Germinal center (tissue), 1 donor: ENCODE measurements at regions not wholly inside any gene's neighbourhood (a gene's known extent, or its start where the extent isn't known, plus 50 kb on each side); places are given as distances from the start of the nearest gene placed in this dataset.
"Not testable (repeated sequence)": the region's sequence is repeated elsewhere in the genome, so short reads cannot be mapped to it uniquely, and the experiment has no call there.

ENCODE experiments used
- DNase-seq: peaks from one replicate; pipeline ENCODE4 v3.0.0; 2012; ENCODE audit warnings: mixed read lengths, low spot score

- DNase-seq: no peak
Observed at GRCh38 chr6:126976253-126976797, 142.1 kb upstream of the RSPO3 start.

- no peak for DNase-seq
Observed at GRCh38 chr6:126983779-126984178, 134.7 kb upstream of the RSPO3 start.

DNA sequence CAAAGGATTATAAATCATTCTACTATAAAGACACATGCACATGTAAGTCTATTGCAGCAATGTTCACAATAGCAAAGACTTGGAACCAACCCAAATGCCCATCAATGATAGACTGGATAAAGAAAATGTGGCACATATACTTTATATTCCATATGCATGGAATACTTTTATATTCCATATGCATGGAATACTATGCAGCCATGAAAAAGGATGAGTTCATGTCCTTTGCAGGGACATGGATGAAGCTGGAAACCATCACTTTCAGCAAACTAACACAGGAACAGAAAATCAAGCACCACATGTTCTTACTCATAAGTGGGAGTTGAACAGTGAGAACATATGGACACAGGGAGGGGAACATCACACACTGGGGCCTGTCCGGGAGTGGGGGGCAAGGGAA, 130.3 kb upstream of the RSPO3 start:
- DNase-seq: not testable (repeated sequence)

GRCh38 chr6:127000631-127001030, 117.8 kb upstream of the RSPO3 start:
- DNase-seq: no peak

GRCh38 chr6:127013865-127014264, 104.6 kb upstream of the RSPO3 start:
- DNase-seq: no peak

- no peak for DNase-seq
Observed at GRCh38 chr6:127015858-127016257, 102.6 kb upstream of the RSPO3 start.

GRCh38 chr6:127019828-127020227, 98.6 kb upstream of the RSPO3 start:
- DNase-seq: no peak

GRCh38 chr6:127022302-127022701, 96.2 kb upstream of the RSPO3 start:
- no peak for DNase-seq

DNA sequence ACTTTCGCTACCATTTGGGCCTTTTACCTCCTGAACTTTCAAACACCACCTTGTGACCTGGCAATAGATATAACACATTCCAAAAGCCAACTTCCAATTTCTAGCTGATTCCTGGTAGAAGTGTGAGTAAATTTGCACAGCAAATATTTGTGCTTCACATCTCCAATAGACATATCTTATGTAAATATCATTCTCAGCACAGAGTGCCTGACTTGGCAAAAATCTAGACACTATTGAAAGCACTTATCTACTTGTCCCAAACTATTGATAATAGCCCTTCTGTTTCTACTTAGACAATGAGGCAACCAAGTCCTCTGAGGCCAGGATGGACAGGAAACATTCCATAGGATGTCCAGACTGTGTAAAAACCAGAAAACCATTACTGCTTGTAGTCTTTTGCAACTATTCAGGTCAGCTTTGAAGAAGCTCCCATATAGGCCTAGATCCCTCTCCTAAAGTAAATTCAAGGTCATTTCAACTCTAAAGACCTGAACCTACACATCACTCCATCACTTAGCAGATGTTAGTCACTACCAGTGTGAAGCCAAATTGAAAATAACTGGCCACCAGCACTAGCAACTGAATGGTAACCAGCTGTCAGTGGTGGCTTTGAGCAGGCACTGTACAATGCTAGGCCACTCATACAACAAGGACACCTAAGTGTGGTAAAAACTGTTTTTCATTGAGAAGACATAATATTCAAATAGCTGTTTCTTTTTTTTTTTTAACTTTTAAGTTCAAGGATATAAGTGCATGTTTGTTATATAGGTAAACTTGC, 95.3 kb upstream of the RSPO3 start:
- DNase-seq: no peak

GRCh38 chr6:127026247-127026646, 92.2 kb upstream of the RSPO3 start:
- DNase-seq: no peak

- DNase-seq: no peak
Observed at GRCh38 chr6:127030111-127030510, 88.4 kb upstream of the RSPO3 start.

DNA sequence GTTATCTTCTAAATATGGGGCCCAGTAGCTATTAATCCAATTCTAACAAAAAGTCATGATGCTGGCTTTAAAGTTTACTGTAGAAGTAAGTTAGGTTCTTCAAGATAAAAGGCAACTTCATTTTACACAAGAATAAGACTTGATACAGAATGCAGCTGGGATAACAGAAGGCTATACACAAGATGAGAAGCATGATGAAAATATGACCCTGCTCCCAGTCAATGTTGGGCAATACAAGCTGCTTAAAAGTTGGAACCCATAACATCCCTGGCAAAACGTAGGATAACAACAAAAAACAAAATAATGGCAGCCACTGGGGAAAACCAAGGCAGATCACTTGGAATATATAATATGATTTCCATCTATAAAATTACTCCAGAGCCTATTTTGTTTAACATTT, 87.6 kb upstream of the RSPO3 start:
- DNase-seq: no peak

GRCh38 chr6:127031511-127031910, 87.0 kb upstream of the RSPO3 start:
- no peak for DNase-seq

GRCh38 chr6:127032971-127033370, 85.5 kb upstream of the RSPO3 start:
- DNase-seq: no peak

DNA sequence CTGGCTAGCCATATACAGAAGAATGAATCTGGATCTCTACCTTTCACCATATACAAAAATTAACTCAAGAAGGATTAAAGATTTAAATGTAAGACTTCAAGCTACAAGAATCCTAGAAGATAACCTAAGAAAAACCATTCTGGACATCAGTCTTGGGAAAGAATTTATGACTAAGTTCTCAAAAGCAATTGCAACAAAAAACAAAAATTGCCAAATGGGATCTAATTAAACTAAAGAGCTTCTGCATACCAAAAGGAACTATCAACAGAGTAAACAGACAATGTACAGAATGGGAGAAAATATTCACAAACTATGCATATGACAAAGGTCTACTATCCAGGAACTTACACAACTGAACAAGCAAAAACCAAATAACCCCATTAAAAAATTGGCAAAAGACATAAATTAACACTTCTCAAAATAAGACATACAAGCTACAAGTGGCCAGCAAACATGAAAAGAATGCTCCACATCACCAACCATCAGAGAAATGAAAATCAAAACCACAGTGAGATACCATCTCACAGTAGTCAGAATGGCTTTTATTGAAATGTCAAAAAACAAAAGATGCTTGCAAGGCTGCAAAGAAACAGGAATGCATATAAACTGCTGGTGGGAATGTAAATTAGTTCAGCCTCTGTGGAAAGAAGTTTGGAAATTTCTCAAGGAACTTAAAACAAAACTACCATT, 66.8 kb upstream of the RSPO3 start:
- DNase-seq: no peak

DNA sequence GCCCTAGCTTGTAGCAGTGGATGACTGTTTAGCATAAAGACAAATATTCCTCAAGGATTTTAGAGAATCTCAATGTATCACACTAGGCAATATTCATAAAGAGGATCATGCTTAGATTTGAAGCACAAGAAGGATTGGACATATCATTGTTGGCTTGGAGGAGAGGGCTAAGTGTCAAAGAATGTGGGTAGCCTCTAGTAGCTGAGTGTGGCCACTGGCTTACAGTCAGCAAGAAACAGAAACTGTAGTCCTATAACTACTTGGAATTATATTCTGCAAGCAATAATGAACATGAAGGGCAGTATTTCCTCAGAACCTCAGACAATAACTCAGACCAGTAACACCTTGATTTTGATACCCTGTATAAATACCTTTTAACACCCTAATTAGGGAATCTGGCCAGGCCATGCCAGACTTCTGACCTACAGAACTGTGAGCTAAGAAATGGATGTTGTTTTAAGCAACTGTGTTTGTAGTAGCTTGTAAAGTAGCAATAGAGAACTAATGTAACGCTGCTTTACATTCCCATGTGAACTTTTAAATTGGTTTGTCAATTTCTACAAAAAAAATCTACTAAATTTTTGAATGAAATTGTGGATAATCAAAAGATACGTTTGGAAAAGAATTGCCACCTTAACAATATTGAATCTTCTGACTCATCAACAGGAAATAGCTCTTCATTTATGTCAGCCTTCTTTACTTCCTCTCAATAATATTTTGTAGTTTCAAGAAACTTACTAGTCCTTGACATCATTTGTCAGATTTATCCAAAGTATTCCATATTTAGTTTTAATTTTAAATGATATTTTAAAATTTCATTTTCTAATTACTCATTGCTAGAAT, 65.2 kb upstream of the RSPO3 start:
- DNase-seq: no peak

DNA sequence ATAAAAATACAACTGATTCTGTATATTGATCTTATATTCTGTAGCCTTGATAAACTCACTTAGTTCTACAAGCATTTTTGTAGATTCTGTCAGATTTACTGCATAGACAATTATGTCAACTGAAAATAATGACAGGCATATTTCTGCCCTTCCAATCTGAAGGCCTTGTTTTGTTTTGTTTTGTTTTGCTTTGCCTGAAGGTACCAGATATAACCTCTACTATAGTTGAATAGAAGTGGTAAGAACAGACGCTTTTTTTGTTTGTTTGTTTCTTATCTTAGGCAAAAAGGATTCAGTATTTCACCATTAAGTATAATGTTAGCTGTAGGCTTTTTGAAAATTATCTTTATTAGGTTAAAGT, 64.6 kb upstream of the RSPO3 start:
- DNase-seq: no peak

GRCh38 chr6:127058027-127058426, 60.4 kb upstream of the RSPO3 start:
- no peak for DNase-seq

- no peak for DNase-seq
Observed at GRCh38 chr6:127058936-127059335, 59.5 kb upstream of the RSPO3 start.
